ENCODE measurements at regions not wholly inside any gene's neighbourhood (a gene's known extent, or its start where the extent isn't known, plus 50 kb on each side); places are given as distances from the start of the nearest gene placed in this dataset.
A peak's percentile ranks its signal among the peaks of the same experiment; 100 is the strongest.

GRCh38 chr6:168152306-168152963 is 73.4 kb upstream of the FRMD1 start:
- TF ChIP-seq POLR2AphosphoS5 (IDR thresholded peaks at IDR 0.05) (peak in 1 of 3 donors; percentile 25), POLR2A (IDR thresholded peaks at IDR 0.05) (no peak), CTCF (IDR thresholded peaks at IDR 0.05) (no peak), EP300 (IDR thresholded peaks at IDR 0.05; ENCODE audit: low read depth) (no peak)
